Activated T-helper 17 cell treated with anti-CD3 and anti-CD28 coated beads, Interleukin-2, amount 50 U/mL, for 72 hours (primary cell): ENCODE measurements at regions not wholly inside any gene's neighbourhood (a gene's known extent, or its start where the extent isn't known, plus 50 kb on each side); places are given as distances from the start of the nearest gene placed in this dataset.
"Not testable (repeated sequence)": the region's sequence is repeated elsewhere in the genome, so short reads cannot be mapped to it uniquely, and the experiment has no call there.

Experiments used
- ATAC-seq: fragments of 150-1000 bp; cut with Tn5 transposase; replicated peaks from 2 replicates; pipeline ENCODE4 v1.10.0; 2021; ENCODE audit warnings: mild to moderate bottlenecking, moderate library complexity
- H3K27ac Mint-ChIP-seq: one replicate; pipeline ENCODE4 v1.8.0; 2022; ENCODE audit warnings: mixed read lengths
- H3K27me3 Mint-ChIP-seq: one replicate; pipeline ENCODE4 v1.8.0; 2022; ENCODE audit warnings: mixed read lengths
- H3K36me3 Mint-ChIP-seq: one replicate; pipeline ENCODE4 v1.8.0; 2022; ENCODE audit warnings: low read depth, mild to moderate bottlenecking, mixed read lengths
- H3K4me1 Mint-ChIP-seq: one replicate; pipeline ENCODE4 v1.8.0; 2022; ENCODE audit warnings: mixed read lengths
- H3K4me3 Mint-ChIP-seq: one replicate; pipeline ENCODE4 v1.8.0; 2022; ENCODE audit warnings: mild to moderate bottlenecking, mixed read lengths
- H3K9me3 Mint-ChIP-seq: one replicate; pipeline ENCODE4 v1.8.0; 2022; ENCODE audit warnings: mixed read lengths

DNA sequence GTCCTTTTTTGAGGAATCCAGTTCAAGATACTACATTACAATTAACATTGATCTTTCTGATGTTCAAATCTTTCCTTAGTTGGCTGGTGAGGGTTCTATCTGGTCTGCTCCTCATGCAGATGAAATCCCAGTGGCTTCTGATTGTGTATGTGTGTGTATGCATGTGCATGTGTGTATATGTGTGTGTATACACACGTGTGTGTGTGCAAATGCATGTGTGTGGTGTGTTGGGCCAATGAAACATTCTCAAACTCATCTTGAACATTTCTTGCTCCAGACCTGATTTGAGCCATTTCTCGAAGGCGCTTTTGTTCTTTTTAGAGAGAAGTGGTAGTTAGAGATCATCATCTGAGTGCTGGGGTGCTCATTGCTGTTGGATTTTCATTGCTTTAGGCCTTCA, 113.9 kb downstream of the GLRX3 start:
- H3K27ac Mint-ChIP-seq = no peak overlapping the region

DNA sequence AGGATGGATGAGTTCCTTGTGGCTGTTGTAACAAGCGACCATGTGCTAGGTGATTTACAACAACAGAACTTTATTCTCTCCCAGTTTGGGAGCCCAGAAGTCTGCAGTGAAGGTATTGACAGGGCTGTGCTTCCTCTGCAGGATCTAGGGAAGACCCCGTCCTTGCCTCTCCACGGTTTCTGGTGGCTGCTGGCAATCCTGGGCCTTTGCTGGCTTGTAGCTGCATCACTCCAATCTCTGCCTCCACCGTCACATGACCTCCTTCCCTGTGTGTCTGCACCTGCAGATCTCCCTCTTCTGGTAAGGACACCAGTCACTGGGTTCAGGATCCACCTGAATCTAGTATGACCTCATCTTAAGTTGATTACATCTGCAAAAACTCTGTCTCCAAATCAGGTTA, 115.6 kb downstream of the GLRX3 start:
- H3K36me3 Mint-ChIP-seq = no peaks in the 10 kb centered on the region
- H3K27me3 Mint-ChIP-seq = no peaks in the 10 kb centered on the region
- no peaks in the 10 kb centered on the region for H3K4me1 Mint-ChIP-seq
- no peak overlapping the region for H3K4me3 Mint-ChIP-seq
- no peak overlapping the region for H3K27ac Mint-ChIP-seq
- no peaks in the 10 kb centered on the region for H3K9me3 Mint-ChIP-seq
- ATAC-seq = no peak

More for the DNA sequence above, 113.9 kb downstream of the GLRX3 start:
- no peaks in the 10 kb centered on the region for H3K36me3 Mint-ChIP-seq
- H3K4me3 Mint-ChIP-seq = no peak overlapping the region
- H3K9me3 Mint-ChIP-seq = no peaks in the 10 kb centered on the region
- H3K27me3 Mint-ChIP-seq = peaks cover 4% of the 10 kb centered on the region
- no peaks in the 10 kb centered on the region for H3K4me1 Mint-ChIP-seq
- ATAC-seq = no peak

GRCh38 chr10:130254243-130254642, 118.1 kb downstream of the GLRX3 start:
- no peak for ATAC-seq
- Mint-ChIP-seq H3K4me1 (no peaks in the 10 kb centered on the region), H3K4me3 (no peak overlapping the region), H3K36me3 (no peaks in the 10 kb centered on the region), H3K27me3 (no peaks in the 10 kb centered on the region), H3K27ac (no peak overlapping the region), H3K9me3 (no peaks in the 10 kb centered on the region)

- H3K27ac Mint-ChIP-seq = no peak overlapping the region
- H3K4me1 Mint-ChIP-seq = no peaks in the 10 kb centered on the region
- no peaks in the 10 kb centered on the region for H3K27me3 Mint-ChIP-seq
- H3K9me3 Mint-ChIP-seq = no peaks in the 10 kb centered on the region
- ATAC-seq = no peak
- H3K4me3 Mint-ChIP-seq = no peak overlapping the region
- no peaks in the 10 kb centered on the region for H3K36me3 Mint-ChIP-seq
Observed at GRCh38 chr10:130254662-130255061, 118.5 kb downstream of the GLRX3 start.

GRCh38 chr10:130255777-130256176, 119.6 kb downstream of the GLRX3 start:
- Mint-ChIP-seq H3K27ac (no peak overlapping the region), H3K4me1 (no peaks in the 10 kb centered on the region), H3K27me3 (no peaks in the 10 kb centered on the region), H3K36me3 (no peaks in the 10 kb centered on the region), H3K4me3 (no peak overlapping the region), H3K9me3 (no peaks in the 10 kb centered on the region)
- no peak for ATAC-seq

DNA sequence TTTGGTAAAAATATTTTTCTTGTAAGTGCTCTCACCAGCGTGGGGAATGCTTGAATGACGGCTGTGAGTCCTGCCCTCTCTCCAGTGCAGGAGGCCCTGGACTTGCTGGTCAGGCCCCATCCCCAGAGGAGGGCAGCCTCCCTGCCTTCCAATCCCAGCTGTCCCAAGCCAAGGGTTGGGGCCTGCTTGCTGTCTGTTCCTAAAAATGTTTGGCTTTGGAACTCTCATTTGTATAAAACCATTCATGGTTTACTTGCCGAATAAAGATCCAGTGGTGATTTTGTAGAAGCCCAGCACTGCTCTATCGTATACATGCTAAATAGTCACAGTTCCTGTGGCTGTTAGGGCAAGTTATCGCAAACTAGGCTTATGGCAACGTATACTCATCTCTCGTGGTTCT, 121.7 kb downstream of the GLRX3 start:
- Mint-ChIP-seq H3K4me1 (no peaks in the 10 kb centered on the region), H3K27ac (no peak overlapping the region), H3K27me3 (no peaks in the 10 kb centered on the region), H3K9me3 (no peaks in the 10 kb centered on the region), H3K4me3 (no peak overlapping the region), H3K36me3 (no peaks in the 10 kb centered on the region)
- no peak for ATAC-seq

DNA sequence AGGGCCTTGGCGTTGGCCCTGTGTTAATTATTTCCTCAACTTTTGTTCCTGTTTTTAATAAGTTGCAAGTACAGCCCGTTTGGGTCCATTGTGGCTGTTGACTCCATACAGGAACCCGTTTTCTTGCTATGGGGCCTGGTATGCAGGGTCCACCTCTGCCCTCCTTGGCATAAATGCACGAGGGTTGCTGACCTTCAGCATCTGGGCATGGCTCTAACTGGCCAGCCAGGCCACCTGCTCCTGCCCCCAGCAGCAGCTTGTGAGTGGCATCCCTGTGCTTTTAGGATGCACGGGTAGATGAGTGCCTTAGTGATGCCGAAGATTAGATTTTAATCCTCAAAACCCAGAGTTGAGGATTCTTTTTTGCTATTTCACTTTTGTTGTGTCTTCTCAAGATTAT, 123.2 kb downstream of the GLRX3 start:
- H3K36me3 Mint-ChIP-seq = no peaks in the 10 kb centered on the region
- H3K4me3 Mint-ChIP-seq = no peak overlapping the region
- ATAC-seq = no peak
- H3K27me3 Mint-ChIP-seq = no peaks in the 10 kb centered on the region
- no peaks in the 10 kb centered on the region for H3K4me1 Mint-ChIP-seq
- no peak overlapping the region for H3K27ac Mint-ChIP-seq
- peaks cover 3% of the 10 kb centered on the region for H3K9me3 Mint-ChIP-seq

DNA sequence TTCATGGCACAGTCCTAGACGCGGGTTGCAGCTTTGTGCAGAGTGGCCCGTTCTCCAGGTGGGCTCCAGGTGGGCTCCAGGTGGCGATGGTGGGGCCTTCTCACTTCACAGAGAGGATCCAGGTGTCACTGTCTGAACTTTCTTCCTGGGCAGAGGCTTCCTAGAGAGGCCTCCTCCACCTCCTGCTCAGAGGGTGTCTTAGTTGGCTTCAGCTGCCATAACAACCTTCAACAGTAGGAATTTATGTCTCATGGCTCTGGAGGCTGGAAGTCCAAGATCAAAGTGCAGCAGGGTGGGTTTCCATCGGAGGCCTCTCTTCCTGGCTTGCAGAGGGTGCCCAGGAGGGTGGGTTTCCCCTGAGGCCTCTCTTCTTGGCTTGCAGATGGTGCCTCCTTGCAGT, 125.1 kb downstream of the GLRX3 start:
- H3K4me3 Mint-ChIP-seq = no peak overlapping the region
- H3K27ac Mint-ChIP-seq = no peak overlapping the region
- H3K9me3 Mint-ChIP-seq = peaks cover 3% of the 10 kb centered on the region
- no peak for ATAC-seq
- H3K4me1 Mint-ChIP-seq = no peaks in the 10 kb centered on the region
- H3K27me3 Mint-ChIP-seq = no peaks in the 10 kb centered on the region
- no peaks in the 10 kb centered on the region for H3K36me3 Mint-ChIP-seq

- Mint-ChIP-seq H3K4me3 (no peak overlapping the region), H3K27ac (no peak overlapping the region), H3K36me3 (no peaks in the 10 kb centered on the region), H3K4me1 (no peaks in the 10 kb centered on the region), H3K27me3 (no peaks in the 10 kb centered on the region), H3K9me3 (peaks cover 3% of the 10 kb centered on the region)
- no peak for ATAC-seq
Observed at GRCh38 chr10:130261766-130262165, 125.6 kb downstream of the GLRX3 start.

DNA sequence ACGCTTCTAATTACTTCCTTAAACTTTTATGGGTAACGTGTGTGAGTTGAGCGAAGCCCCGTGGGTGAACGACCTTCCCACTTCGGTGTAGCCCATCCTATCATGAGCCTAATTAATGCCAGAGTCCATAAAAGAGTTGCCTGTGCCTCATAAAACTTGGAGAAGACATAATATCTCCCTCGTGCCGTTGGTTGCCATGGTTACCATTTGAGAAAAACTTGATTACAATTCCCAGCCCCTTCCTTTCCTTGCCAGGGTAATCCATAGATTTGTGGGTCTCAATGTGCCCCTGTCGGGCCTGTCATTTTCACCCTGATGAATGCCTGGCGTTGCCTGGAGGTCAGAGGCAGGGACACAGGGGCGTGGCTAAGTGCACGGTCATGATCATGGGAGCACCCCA, 127.1 kb downstream of the GLRX3 start:
- H3K9me3 Mint-ChIP-seq = peaks cover 3% of the 10 kb centered on the region

DNA sequence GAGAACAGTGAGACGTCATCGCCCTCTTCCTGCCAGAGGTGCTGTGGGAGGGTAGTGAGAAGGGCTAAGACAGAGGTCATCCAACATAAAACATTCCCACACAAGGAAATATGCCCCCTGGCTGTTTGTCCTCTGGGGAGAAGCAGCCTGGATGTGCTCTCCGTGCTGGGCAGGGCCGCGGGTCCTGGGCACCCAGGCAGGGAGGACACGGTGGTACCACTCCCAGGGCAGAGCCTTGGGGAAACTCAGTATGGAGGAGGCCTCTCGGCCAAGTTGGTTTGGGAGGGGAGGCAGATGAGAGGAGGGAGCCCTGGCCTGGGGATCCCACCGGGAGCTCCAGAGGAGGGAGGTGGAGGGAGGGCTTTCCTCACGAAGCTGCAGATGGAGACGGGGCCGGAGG, 129.4 kb downstream of the GLRX3 start:
- Mint-ChIP-seq H3K4me3 (no peak overlapping the region), H3K4me1 (no peaks in the 10 kb centered on the region), H3K36me3 (no peaks in the 10 kb centered on the region), H3K27ac (no peak overlapping the region), H3K27me3 (no peaks in the 10 kb centered on the region), H3K9me3 (peaks cover 3% of the 10 kb centered on the region)
- no peak for ATAC-seq

More for the DNA sequence above, 127.1 kb downstream of the GLRX3 start:
- Mint-ChIP-seq H3K27ac (no peak overlapping the region), H3K4me3 (no peak overlapping the region), H3K4me1 (no peaks in the 10 kb centered on the region), H3K36me3 (no peaks in the 10 kb centered on the region), H3K27me3 (no peaks in the 10 kb centered on the region)
- no peak for ATAC-seq

DNA sequence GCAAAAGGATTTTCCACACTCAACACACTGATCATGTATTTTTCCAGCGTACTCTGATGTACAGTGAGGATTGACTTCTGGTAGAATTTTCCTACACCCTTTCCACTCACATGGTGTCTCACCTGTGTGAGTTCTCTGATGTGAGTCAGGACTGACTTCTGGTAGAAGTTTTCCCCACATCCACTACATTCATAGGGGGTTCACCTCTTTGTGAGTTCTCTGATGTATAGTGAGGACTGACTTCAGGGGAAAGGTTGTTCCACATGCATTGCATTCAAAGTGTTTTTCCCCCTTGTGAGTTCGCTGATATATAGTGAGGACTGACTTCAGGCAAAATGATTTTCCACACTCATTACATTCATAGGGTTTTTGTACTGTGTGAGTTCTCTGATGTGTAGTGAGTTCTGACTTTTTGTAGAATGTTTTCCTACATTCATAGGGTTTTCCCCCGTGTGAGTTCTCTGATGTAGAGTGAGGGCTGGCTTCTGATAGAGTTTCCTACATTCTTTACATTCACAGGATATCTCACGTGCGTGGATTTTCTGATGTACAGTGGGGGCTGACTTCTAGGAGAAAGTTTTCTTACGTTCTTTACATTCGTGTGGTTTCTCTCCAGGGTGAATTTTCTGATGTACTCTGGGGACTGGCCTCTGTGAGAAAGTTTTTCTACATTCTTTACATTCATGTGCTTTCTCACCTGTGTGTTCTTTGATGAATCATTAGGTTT, 146.5 kb downstream of the GLRX3 start:
- H3K27me3 Mint-ChIP-seq = no peaks in the 10 kb centered on the region

DNA sequence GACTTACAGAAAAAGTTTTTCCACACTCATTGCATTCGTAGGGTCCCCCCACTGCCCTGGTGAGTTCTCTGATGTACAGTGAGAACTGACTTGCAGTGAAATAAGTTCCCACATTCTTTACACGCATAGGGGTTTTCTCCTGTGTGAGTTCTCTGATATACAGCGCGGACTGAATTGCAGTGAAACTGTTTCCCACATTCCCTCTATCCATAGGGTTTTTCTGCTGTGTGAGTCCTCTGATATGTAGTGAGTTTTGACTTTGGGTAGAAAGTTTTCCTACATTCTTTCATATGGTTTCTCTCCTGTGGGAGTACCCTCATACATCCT, 147.0 kb downstream of the GLRX3 start:
- ATAC-seq = no peak
- Mint-ChIP-seq H3K4me3 (no peak overlapping the region), H3K9me3 (peaks cover 47% of the 10 kb centered on the region), H3K4me1 (no peaks in the 10 kb centered on the region), H3K27me3 (no peaks in the 10 kb centered on the region), H3K36me3 (no peaks in the 10 kb centered on the region), H3K27ac (no peak overlapping the region)

More for the DNA sequence above, 146.5 kb downstream of the GLRX3 start:
- H3K27ac Mint-ChIP-seq = no peak overlapping the region
- peaks cover 44% of the 10 kb centered on the region for H3K9me3 Mint-ChIP-seq
- no peaks in the 10 kb centered on the region for H3K4me1 Mint-ChIP-seq
- no peak overlapping the region for H3K4me3 Mint-ChIP-seq
- no peak for ATAC-seq
- no peaks in the 10 kb centered on the region for H3K36me3 Mint-ChIP-seq

GRCh38 chr10:130295761-130296160, 159.6 kb downstream of the GLRX3 start:
- H3K4me1 Mint-ChIP-seq, H3K36me3 Mint-ChIP-seq, H3K27ac Mint-ChIP-seq, H3K27me3 Mint-ChIP-seq, H3K4me3 Mint-ChIP-seq, ATAC-seq: not testable (repeated sequence)
- H3K9me3 Mint-ChIP-seq = peaks cover 30% of the 10 kb centered on the region

- H3K27ac Mint-ChIP-seq = no peak overlapping the region
- peak overlapping the region; percentile 91 for H3K4me3 Mint-ChIP-seq
- peak; percentile 55 for ATAC-seq
- peaks cover 13% of the 10 kb centered on the region for H3K9me3 Mint-ChIP-seq
- no peaks in the 10 kb centered on the region for H3K27me3 Mint-ChIP-seq
- H3K36me3 Mint-ChIP-seq = no peaks in the 10 kb centered on the region
- no peaks in the 10 kb centered on the region for H3K4me1 Mint-ChIP-seq
Observed at GRCh38 chr10:130300608-130301020, 164.4 kb downstream of the GLRX3 start.
